GM21381 (cell line): ENCODE measurements at regions not wholly inside any gene's neighbourhood (a gene's known extent, or its start where the extent isn't known, plus 50 kb on each side); places are given as distances from the start of the nearest gene placed in this dataset.
A peak's percentile ranks its signal among the peaks of the same experiment; 100 is the strongest.

Experiments
- ATAC-seq: cut with Tn5 transposase; IDR thresholded peaks from one replicate; pipeline ENCODE4 v1.9.1; 2021; ENCODE audit warnings: mild to moderate bottlenecking, moderate library complexity; ENCODE audit not compliant: unreplicated experiment

DNA sequence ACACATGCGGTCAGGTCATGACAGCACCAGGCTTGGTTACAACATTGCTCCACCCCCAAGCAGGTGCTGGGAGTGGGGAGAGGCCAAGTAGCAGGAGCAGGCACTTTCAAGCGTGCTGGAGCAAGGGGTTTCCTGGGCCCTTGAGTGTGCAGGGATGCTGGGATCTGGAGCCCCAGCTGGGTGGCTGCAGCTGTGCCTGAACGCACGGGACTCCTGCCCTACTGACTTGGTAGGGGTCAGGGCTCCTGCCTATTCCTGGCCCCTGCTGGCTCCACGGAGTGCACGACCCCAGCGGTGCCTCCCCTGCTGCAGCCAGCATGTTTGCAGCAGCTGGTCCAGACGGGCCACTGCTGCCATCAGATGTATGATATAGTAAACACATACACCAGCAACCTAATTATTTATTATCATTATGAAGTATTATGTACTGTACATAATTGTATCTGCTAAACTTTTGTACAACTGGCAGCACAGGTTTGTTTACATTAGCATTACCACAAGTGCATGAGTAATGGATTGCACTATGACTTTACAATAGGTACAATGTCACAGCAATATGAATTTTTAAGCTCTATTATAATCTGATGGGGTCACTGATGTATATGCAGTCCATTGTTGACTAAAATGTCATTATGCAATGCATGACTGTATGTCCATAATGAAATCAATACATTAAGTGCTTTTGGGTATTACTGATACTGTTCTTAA, 620.6 kb downstream of the RAPGEF2 start:
- no peak for ATAC-seq

- no peak for ATAC-seq
These were observed 622.7 kb downstream of the RAPGEF2 start for GRCh38 chr4:159725571-159725970.

DNA sequence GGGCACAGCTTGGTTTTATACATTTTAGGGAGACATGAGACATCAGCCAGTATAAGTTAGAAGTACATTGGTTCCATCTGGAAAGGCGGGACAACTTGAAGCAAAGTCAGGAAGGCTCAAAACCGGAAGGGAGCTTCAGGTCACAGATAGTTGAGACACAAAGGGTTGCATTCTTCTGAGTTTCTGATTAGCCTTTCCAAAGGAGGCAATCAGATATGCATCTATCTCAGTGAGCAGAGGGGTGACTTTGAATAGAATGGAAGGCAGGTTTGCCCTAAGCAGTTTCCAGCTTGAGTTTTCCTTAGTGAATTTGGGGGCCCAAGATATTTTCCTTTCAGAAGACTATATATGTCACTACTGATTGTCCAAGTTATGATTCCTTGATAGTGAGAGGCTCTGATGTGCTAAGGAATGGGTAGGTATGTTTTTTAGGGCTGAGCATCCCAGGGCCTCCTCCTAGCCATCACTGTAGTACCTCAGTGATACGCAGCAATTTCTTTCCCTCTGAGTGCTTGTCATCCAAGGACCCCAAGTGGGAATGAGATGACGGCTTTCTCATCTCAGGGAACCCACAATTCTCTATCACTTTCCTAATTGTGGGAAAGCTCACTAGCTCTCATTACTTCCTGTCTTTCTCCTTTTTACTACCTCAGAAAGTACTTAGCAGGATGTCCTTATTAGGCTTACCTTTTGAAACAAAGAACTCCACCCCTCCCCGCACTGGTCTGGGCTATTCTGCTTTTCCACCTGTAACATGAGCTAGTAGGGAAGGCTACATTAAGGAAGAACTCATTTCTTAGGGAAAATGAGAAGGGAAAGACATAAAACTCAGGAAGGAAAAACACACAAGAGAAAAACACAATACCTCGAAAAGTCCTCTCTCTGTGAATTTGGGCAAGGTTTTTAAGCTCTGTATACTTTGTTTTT, 632.7 kb downstream of the RAPGEF2 start:
- no peak for ATAC-seq

- ATAC-seq: no peak
These were observed 633.5 kb downstream of the RAPGEF2 start for GRCh38 chr4:159736411-159736810.

GRCh38 chr4:159743971-159744370, 641.1 kb downstream of the RAPGEF2 start:
- no peak for ATAC-seq

DNA sequence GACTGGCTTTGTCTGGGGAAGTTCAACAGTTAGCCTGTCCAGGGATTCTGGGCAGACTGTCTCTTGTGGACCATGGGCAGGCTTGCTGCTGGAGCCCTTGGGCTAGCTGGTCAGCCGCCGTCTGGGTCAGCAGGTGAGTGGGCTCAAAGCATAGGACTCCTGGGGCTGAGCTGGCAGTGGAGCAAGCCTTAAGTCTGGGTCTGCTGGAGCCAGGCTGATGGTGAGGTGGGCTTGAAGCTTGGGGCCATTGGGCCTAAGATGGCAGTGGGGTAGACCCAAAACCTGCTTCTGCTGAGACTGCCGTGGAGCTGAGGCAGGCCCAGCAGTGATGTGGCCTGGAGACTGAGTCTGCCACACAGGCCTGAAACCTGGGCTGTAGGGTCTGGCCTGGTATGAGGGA, 645.1 kb downstream of the RAPGEF2 start:
- no peak for ATAC-seq

DNA sequence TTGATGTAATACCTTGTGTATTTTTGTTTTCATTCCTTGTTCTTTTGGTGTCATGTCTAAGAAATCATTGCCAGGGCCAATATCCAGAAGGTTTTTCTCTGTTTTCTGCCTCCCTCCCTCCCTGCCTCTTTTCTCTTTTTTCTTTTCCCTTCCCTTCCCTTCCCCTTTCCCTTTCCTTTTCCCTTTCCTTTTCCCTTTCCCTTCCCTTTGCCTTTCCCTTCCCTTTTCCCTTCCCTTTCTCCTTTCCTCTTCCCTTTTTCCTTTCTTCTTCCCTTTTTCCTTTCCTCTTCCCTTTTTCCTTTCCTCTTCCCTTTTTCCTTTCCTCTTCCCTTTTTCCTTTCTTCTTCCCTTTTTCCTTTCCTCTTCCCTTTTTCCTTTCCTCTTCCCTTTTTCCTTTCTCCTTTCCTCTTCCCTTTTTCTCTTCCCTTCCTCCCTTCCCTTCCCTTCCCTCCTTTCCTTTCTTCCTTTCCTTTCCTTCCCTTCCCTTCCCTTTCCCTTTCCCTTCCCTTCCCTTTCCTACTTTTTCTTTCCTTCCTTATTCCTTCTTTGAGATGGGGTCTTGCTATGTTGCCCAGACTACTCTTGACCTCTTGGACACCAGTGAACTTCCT, 646.1 kb downstream of the RAPGEF2 start:
- no peak for ATAC-seq

DNA sequence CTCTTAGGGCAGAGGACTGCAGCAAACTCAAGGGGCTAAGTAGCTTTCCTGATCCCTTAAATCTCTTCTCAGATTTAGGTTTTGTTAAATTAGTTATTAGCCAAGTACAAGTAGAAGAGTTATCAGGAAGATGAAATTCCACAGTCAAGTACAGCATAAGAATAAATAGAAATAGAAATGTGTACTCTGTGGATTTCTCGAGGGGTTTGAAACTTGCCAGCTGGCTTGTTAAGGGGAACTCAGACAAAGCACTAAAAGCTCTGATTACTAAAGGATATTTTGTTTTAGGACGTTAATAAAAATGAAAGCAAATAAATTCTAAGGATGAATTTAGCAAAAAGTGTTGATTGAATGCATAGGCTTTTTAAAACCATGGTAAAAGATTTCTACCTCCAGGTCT, 654.6 kb downstream of the RAPGEF2 start:
- ATAC-seq: no peak

DNA sequence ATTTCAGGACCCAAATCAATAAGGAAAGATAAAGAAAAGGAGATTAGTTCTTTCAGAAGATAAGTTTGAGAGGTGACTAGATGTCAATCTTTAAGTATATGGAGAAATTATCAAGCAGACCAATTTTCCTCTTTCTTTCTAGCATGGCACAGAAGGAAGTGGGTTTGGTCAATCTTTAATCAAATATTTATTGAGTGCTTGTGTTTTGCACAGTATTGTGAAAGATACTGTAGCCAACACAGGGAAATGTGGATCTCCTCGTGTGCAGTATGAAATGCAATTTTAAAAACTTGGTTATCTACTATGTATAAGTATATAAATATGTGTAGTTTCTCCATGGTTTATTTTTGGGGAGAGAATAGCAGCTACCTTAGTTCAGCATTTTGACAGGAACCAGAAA, 655.2 kb downstream of the RAPGEF2 start:
- ATAC-seq: no peak

DNA sequence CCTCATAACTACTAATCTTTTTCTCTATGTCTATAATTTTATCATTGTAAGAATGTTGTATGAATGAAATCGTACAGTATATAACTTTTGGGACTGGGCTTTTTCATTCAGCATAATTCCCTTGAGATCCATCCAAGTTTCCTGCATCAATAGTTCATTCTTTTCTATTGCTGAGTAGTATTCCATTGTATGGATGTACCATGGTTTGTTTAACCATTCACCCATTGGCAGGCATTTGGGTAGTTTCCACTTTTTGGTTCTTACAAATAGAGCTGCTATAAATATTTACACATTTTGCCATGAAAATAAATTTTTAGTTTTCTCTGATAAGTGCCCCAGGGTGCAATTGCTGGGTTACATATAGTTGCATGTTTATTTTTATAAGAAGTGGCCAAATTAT, 659.8 kb downstream of the RAPGEF2 start:
- no peak for ATAC-seq

GRCh38 chr4:159764343-159764952, 661.6 kb downstream of the RAPGEF2 start:
- peak; percentile 82 for ATAC-seq

DNA sequence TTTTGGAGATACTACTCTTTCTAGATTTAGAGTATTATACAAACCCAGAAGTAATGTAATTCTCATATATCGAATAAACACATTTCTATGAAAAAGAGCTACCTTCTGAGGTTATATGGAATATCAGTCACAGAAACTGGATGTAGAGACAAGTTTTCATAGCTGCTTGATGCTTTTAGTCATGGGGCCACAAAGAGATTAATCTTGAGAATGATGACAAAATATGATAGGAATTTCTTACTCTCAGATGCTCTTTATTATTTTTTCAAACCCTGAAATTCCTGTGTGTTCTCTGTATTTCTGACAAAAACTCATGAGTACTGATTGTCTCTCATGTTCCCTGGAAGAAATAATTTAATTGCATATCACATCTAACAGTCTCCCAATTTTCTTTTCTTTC, 662.5 kb downstream of the RAPGEF2 start:
- ATAC-seq: no peak

DNA sequence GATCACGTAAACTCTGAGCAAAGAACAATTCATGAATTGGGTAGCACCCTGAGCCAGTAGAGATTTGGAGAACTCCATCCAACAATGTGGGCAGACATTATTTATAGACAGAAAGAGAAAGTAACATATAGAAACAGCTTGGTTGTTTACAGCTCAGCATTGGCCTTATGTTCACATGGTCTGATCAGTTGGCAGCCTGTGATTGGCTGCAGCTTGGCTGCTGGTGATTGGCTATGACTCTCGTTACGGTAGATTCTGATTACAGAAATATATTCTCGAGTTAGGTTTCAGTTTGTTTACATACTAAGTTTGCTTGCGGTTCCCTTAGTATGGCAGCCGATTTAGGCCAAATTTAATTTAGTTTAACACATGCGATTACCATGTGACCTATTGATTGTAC, 663.4 kb downstream of the RAPGEF2 start:
- ATAC-seq: no peak

DNA sequence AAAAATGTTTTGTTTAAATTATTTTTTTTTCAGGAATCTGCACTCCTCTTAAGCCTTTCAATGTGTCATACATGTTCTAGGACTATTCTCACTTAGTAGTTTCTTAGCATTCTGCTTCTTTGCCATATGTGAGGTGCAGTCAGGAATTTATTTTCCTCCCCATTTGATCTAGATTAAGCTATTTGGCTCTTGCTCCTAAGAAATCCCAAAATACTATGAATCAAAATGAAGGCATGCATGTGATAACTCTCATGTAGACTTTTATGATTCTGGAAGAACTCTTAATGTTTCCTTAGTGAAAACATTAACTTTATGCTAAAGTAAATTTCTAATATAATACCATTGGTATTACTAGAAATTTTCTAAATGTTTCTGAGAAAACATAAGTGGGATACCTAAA, 664.5 kb downstream of the RAPGEF2 start:
- no peak for ATAC-seq

- ATAC-seq: no peak
These were observed 665.1 kb downstream of the RAPGEF2 start for GRCh38 chr4:159768016-159768415.

GRCh38 chr4:159770401-159770800, 667.5 kb downstream of the RAPGEF2 start:
- ATAC-seq: no peak

DNA sequence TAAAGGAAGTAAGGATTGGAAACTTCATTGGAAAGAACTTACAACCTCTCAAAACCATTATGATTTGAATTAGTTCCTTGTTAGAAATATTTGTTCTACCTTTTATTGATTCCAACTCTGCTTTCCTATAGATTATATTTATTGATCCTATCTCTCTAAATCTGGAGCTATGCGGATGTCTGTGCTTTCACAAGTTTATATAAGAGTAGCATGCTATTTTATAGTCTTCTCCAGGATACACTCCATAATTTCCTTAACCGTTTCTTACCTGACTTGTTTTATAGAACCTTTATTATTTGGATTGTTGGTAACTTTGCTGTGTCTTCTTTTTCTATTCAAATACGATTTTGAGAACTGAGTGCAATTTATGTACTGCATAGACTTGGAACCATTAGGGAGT, 668.1 kb downstream of the RAPGEF2 start:
- ATAC-seq: no peak

GRCh38 chr4:159776961-159777360, 674.1 kb downstream of the RAPGEF2 start:
- ATAC-seq: no peak

- no peak for ATAC-seq
These were observed 674.8 kb downstream of the RAPGEF2 start for GRCh38 chr4:159777689-159778088.

DNA sequence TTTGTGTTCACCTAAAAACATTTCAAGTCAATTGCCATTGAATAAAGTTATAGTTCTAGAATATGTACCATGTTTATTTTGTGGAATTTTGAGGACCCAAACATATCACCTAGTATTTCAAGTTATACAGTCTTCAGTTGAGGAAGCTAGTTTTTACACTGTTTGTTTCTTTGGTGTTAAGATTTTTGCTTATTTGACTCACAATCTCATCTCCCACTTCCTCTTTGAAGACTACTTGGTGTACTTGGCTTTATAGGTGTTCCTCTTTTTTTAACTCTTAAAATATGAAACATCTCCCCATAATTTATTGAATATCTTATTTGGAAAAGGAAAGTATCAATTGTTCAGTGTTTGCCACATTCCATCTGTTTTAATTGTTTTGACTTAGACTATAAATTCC, 675.4 kb downstream of the RAPGEF2 start:
- ATAC-seq: no peak

DNA sequence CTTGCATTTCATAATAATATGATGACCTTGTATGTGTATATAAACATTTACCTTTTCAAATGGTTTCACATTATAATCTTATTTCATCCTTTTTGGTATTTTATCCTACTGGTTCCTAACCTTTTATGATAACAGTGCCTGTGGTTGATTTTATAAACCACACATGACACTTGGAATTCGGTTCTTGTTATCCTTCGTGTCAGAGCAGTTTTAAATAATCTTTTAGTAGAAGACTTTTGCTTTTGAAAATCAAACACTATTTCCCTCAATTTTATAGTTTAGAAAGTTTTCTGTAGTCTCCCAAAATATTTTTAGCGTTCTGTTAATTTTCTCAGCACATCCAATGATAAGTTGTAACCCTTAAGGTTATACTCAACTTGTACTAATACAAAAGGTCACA, 676.8 kb downstream of the RAPGEF2 start:
- no peak for ATAC-seq
